SK-N-SH treated with all-trans-retinoic acid at 6 μM for 48 hours (cell line): ENCODE measurements at regions not wholly inside any gene's neighbourhood (a gene's known extent, or its start where the extent isn't known, plus 50 kb on each side); places are given as distances from the start of the nearest gene placed in this dataset.

Experiments
- ATAC-seq: fragments of 200-7000 bp; cut with Tn5 transposase; 3 replicates; pipeline ENCODE4 v1.9.1; 2020; ENCODE audit warnings: mild to moderate bottlenecking, moderate library complexity
- ARNTL ChIP-seq: fragments of 450-650 bp; formaldehyde crosslinking; IDR thresholded peaks from 2 replicates; pipeline ENCODE4 v1.5.0; 2020; ENCODE audit warnings: low read depth, mild to moderate bottlenecking, moderate library complexity, borderline replicate concordance
- BACH2 ChIP-seq: fragments of 250-450 bp; sonication (Bioruptor Pico); IDR thresholded peaks from 2 replicates; pipeline ENCODE4 v1.9.0; 2021; ENCODE audit warnings: mild to moderate bottlenecking, borderline replicate concordance
- CREB5 ChIP-seq: fragments of 250-450 bp; sonication (Bioruptor Pico); IDR thresholded peaks from 2 replicates; pipeline ENCODE4 v1.5.1; 2020; ENCODE audit warnings: low read depth, mild to moderate bottlenecking, moderate library complexity
- CSDC2 ChIP-seq: fragments of 250-450 bp; sonication (Bioruptor Pico); IDR thresholded peaks from 2 replicates; pipeline ENCODE4 v1.5.0; 2020; ENCODE audit warnings: mild to moderate bottlenecking, moderate library complexity
- CSRNP3 ChIP-seq: fragments of 250-450 bp; sonication (Bioruptor Pico); IDR thresholded peaks from 2 replicates; pipeline ENCODE4 v1.5.1; 2021; ENCODE audit warnings: mild to moderate bottlenecking, moderate library complexity
- ESRRG ChIP-seq: fragments of 250-450 bp; sonication (Bioruptor Pico); IDR thresholded peaks from 2 replicates; pipeline ENCODE4 v1.6.1; 2021; ENCODE audit warnings: mild to moderate bottlenecking
- ISL1 ChIP-seq: fragments of 250-450 bp; sonication (Bioruptor Pico); IDR thresholded peaks from 2 replicates; pipeline ENCODE4 v2.1.2; 2022; ENCODE audit warnings: mild to moderate bottlenecking, moderate library complexity
- OSR1 ChIP-seq: fragments of 250-450 bp; sonication (Bioruptor Pico); IDR thresholded peaks from 2 replicates; pipeline ENCODE4 v1.8.0; 2022; ENCODE audit warnings: moderate library complexity, mild to moderate bottlenecking, inconsistent platforms
- PATZ1 ChIP-seq: fragments of 250-450 bp; sonication (Bioruptor Pico); IDR thresholded peaks from 2 replicates; pipeline ENCODE4 v1.8.0; 2020; ENCODE audit warnings: mild to moderate bottlenecking, moderate library complexity, borderline replicate concordance
- PPARA ChIP-seq: fragments of 250-450 bp; sonication (Bioruptor Pico); IDR thresholded peaks from 2 replicates; pipeline ENCODE4 v1.5.0; 2020; ENCODE audit warnings: mild to moderate bottlenecking, borderline replicate concordance
- RARB ChIP-seq: fragments of 250-450 bp; sonication (Bioruptor Pico); IDR thresholded peaks from 2 replicates; pipeline ENCODE4 v1.8.0; 2021; ENCODE audit warnings: mild to moderate bottlenecking, moderate library complexity
- SNAI2 ChIP-seq: fragments of 250-450 bp; sonication (Bioruptor Pico); IDR thresholded peaks from 2 replicates; pipeline ENCODE4 v1.5.0; 2020; ENCODE audit warnings: mild to moderate bottlenecking, moderate library complexity
- TCF4 ChIP-seq: fragments of 250-450 bp; sonication (Bioruptor Pico); IDR thresholded peaks from 2 replicates; pipeline ENCODE4 v1.8.0; 2021; ENCODE audit warnings: mild to moderate bottlenecking, moderate library complexity, borderline replicate concordance
- TOX ChIP-seq: fragments of 250-450 bp; sonication (Bioruptor Pico); IDR thresholded peaks from 2 replicates; pipeline ENCODE4 v1.8.0; 2021; ENCODE audit warnings: mild to moderate bottlenecking, moderate library complexity, borderline replicate concordance
- TSHZ2 ChIP-seq: fragments of 250-450 bp; sonication (Bioruptor Pico); IDR thresholded peaks from 2 replicates; pipeline ENCODE4 v1.5.0; 2020; ENCODE audit warnings: mild to moderate bottlenecking, moderate library complexity
- ZC3H10 ChIP-seq: fragments of 250-450 bp; sonication (Bioruptor Pico); IDR thresholded peaks from 2 replicates; pipeline ENCODE4 v1.5.1; 2021; ENCODE audit warnings: mild to moderate bottlenecking, moderate library complexity
- ZFP3 ChIP-seq: fragments of 250-450 bp; sonication (Bioruptor Pico); IDR thresholded peaks from 2 replicates; pipeline ENCODE4 v1.5.0; 2020; ENCODE audit warnings: mild to moderate bottlenecking, moderate library complexity
- ZFP30 ChIP-seq: fragments of 450-650 bp; formaldehyde crosslinking; IDR thresholded peaks from 2 replicates; pipeline ENCODE4 v1.5.0; 2022; ENCODE audit warnings: mild to moderate bottlenecking, moderate library complexity
- ZNF565 ChIP-seq: fragments of 450-650 bp; formaldehyde crosslinking; conservative IDR thresholded peaks from 2 replicates; pipeline ENCODE4 v1.5.0; 2020; ENCODE audit warnings: low read depth, mild to moderate bottlenecking, moderate library complexity
- ZNF70 ChIP-seq: fragments of 450-650 bp; formaldehyde crosslinking; IDR thresholded peaks from 2 replicates; pipeline ENCODE4 v1.5.0; 2020; ENCODE audit warnings: mild to moderate bottlenecking, moderate library complexity
- ZNF8 ChIP-seq: fragments of 450-650 bp; formaldehyde crosslinking; IDR thresholded peaks from 2 replicates; pipeline ENCODE4 v1.5.0; 2020; ENCODE audit warnings: mild to moderate bottlenecking, moderate library complexity

DNA sequence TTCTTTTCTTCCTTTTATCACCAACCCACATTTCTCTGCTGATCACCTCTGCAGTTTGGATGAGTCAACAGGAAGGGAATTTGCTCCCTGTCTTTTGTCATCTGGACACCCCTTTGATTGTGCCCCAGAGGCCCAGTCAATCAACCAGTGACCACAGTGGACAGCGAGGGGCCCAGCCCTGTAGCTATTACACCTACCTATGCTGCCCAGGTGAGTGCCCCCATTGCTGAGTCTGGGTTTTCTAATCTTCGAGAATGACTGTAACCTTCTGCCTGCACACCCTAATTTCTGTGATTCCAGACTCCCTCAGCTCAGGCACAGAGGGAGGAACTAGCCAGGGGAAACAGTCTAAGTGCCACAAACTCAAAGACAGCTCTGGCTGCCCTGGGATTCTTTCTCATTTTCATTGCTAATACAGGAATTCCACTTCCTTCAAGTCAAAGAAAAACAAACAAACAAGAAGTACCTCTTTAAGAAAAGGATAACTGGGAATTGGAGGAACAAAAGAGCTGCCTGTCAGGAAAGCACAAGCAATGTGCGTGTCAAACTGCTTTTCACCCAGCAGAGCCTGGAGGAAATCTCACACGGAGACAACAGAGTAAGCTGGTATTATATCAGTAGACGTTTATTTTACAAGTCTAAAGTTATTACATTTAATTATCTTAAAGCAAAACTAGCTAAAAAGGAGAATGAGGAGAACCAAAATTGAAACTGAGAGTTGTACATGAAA, 311.1 kb downstream of the AJAP1 start:
- TF ChIP-seq BACH2 (CRISPR knock-in tag): no peak
- no peak for TF ChIP-seq ARNTL (CRISPR knock-in tag)
- no peak for TF ChIP-seq OSR1 (CRISPR knock-in tag)
- TF ChIP-seq CSDC2: no peak
- TF ChIP-seq TCF4: no peak
- TF ChIP-seq RARB: no peak
- no peak for TF ChIP-seq ZFP30
- no peak for TF ChIP-seq ZNF565 (CRISPR knock-in tag)
- TF ChIP-seq PPARA (CRISPR knock-in tag): no peak
- TF ChIP-seq TOX (CRISPR knock-in tag): no peak
- no peak for TF ChIP-seq PATZ1 (CRISPR knock-in tag)
- no peak for TF ChIP-seq TSHZ2
- no peak for TF ChIP-seq ISL1
- no peak for TF ChIP-seq ZNF8 (CRISPR knock-in tag)

DNA sequence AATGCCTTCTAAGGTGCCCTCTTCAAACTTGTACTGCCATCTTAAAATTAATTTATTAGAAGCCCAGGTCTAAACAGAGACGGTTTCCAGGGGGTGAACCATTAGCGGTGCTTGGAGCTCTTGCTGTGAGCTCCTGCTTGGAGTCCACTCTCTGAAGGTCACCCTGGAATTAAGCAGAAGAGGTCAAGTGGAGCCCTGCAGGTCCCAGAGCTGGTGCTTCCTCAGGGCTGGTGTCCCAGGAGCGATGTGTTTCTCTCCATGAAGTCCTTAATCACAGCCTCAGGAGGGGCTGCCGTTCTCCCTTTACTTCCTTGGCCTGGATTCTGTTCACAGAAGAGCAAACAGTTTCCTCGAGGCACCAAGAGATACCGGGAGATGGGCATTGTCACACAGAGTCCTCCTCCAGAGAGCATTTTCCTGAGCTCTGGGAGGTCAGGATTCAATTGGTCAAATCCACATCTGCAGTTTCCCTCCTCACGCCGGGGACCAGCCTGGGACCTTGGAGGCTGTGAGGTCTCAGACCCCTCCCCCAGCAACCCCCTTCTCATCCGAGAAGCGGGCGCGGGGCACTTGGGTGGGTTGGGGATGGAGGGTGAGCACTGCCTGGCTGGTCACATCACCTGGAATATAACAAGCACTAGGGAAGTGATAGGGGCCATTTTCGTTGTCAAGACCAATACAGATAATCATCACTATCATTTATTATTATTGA, 310.4 kb downstream of the AJAP1 start:
- TF ChIP-seq SNAI2 (CRISPR knock-in tag): no peak
- TF ChIP-seq ESRRG (CRISPR knock-in tag): no peak
- no peak for TF ChIP-seq ZFP3
- no peak for TF ChIP-seq ISL1
- TF ChIP-seq BACH2 (CRISPR knock-in tag): no peak
- no peak for TF ChIP-seq CSRNP3 (CRISPR knock-in tag)
- no peak for TF ChIP-seq ZC3H10 (CRISPR knock-in tag)
- no peak for TF ChIP-seq ZFP30
- TF ChIP-seq RARB: no peak
- TF ChIP-seq CREB5 (CRISPR knock-in tag): no peak
- no peak for TF ChIP-seq ZNF70
- no peak for TF ChIP-seq ZNF8 (CRISPR knock-in tag)
- no peak for TF ChIP-seq ZNF565 (CRISPR knock-in tag)
- no peak for TF ChIP-seq TCF4
- TF ChIP-seq PATZ1 (CRISPR knock-in tag): no peak
- TF ChIP-seq TOX (CRISPR knock-in tag): no peak
- no peak for TF ChIP-seq TSHZ2
- TF ChIP-seq CSDC2: no peak
- no peak for TF ChIP-seq OSR1 (CRISPR knock-in tag)
- no peak for ATAC-seq

More for the DNA sequence above, 311.1 kb downstream of the AJAP1 start:
- no peak for ATAC-seq
